ENCODE measurements at regions not wholly inside any gene's neighbourhood (a gene's known extent, or its start where the extent isn't known, plus 50 kb on each side); places are given as distances from the start of the nearest gene placed in this dataset.
"Not testable (repeated sequence)": the region's sequence is repeated elsewhere in the genome, so short reads cannot be mapped to it uniquely, and the experiment has no call there.

- no peak for DNase-seq
These were observed 420.3 kb downstream of the GABRG2 start for GRCh38 chr5:162487528-162488525.

GRCh38 chr5:162496100-162496808, 428.7 kb downstream of the GABRG2 start:
- DNase-seq, result no peak

GRCh38 chr5:162497455-162497854, 429.9 kb downstream of the GABRG2 start:
- peak; percentile 5 for DNase-seq

GRCh38 chr5:162502780-162503179, 435.2 kb downstream of the GABRG2 start:
- no peak for DNase-seq

GRCh38 chr5:162503796-162504195, 436.2 kb downstream of the GABRG2 start:
- no peak for DNase-seq

GRCh38 chr5:162512935-162513565, 445.5 kb downstream of the GABRG2 start:
- no peak for DNase-seq

GRCh38 chr5:162514116-162514515, 446.5 kb downstream of the GABRG2 start:
- DNase-seq, result no peak

- DNase-seq, result no peak
These were observed 453.3 kb downstream of the GABRG2 start for GRCh38 chr5:162520878-162521277.

GRCh38 chr5:162529209-162529608, 461.6 kb downstream of the GABRG2 start:
- no peak for DNase-seq

GRCh38 chr5:162529886-162530285, 462.3 kb downstream of the GABRG2 start:
- DNase-seq, result no peak

- DNase-seq, result no peak
These were observed 475.9 kb downstream of the GABRG2 start for GRCh38 chr5:162543437-162543836.

- no peak for DNase-seq
These were observed 477.3 kb downstream of the GABRG2 start for GRCh38 chr5:162544905-162545304.

- no peak for DNase-seq
These were observed 482.7 kb downstream of the GABRG2 start for GRCh38 chr5:162550236-162550635.

GRCh38 chr5:162558120-162558519, 490.5 kb downstream of the GABRG2 start:
- no peak for DNase-seq

- DNase-seq, result no peak
These were observed 500.1 kb downstream of the GABRG2 start for GRCh38 chr5:162567644-162568043.

GRCh38 chr5:162573758-162574157, 506.2 kb downstream of the GABRG2 start:
- DNase-seq, result peak; percentile 42

GRCh38 chr5:162591724-162592123, 524.2 kb downstream of the GABRG2 start:
- no peak for DNase-seq

- no peak for DNase-seq
These were observed 526.3 kb downstream of the GABRG2 start for GRCh38 chr5:162593881-162594280.

- DNase-seq, result no peak
These were observed 536.0 kb downstream of the GABRG2 start for GRCh38 chr5:162603443-162604070.

GRCh38 chr5:162607879-162608278, 540.3 kb downstream of the GABRG2 start:
- no peak for DNase-seq

- DNase-seq, result not testable (repeated sequence)
These were observed 554.2 kb downstream of the GABRG2 start for GRCh38 chr5:162621726-162622263.

GRCh38 chr5:162624110-162624509, 556.5 kb downstream of the GABRG2 start:
- DNase-seq, result no peak

- DNase-seq, result no peak
These were observed 569.9 kb downstream of the GABRG2 start for GRCh38 chr5:162637481-162637880.

Measured in MV-4-11 (cell line).